H1 (cell line): ENCODE measurements at regions not wholly inside any gene's neighbourhood (a gene's known extent, or its start where the extent isn't known, plus 50 kb on each side); places are given as distances from the start of the nearest gene placed in this dataset.

Experiments used
- CTCF ChIA-PET: fragments of 300-600 bp; sonication (Branson Sonifier 250); formaldehyde crosslinking; loops from one replicate; lab custom pipeline; 2021; ENCODE audit not compliant: partially characterized antibody; lab: Charles Lee
- POLR2A ChIA-PET: fragments of 300-600 bp; sonication (Branson Sonifier 250); formaldehyde crosslinking; loops from one replicate; lab custom pipeline; 2021; ENCODE audit warnings: inconsistent platforms; ENCODE audit not compliant: partially characterized antibody; lab: Charles Lee
- DNase-seq, 2 experiments: peaks; one replicate each; pipeline versions ENCODE4 v3.0.0 to v3.0.0-alpha.2; 2010 to 2022; ENCODE audit warnings: low spot score in 2 of 2, low read depth in 1 of 2, mixed read lengths in 1 of 2
- FAIRE-seq: peaks from 2 replicates; lab custom pipeline; 2011; peaks lifted over from hg19 to GRCh38; lab: Jason Lieb, UNC
- H2AFZ ChIP-seq: 2 replicates; pipeline ENCODE4 v1.8.1; 2012; ENCODE audit warnings: low read length, inconsistent platforms
- H2AK5ac ChIP-seq: 2 replicates; pipeline ENCODE4 v1.6.1; 2013; ENCODE audit warnings: low read depth, low read length
- H2BK120ac ChIP-seq: replicated peaks from 2 replicates; pipeline ENCODE3; 2013; ENCODE audit warnings: low read depth, low read length, inconsistent platforms
- H2BK12ac ChIP-seq: 2 replicates; pipeline ENCODE4 v1.6.1; 2013; ENCODE audit warnings: low read depth, low read length
- H2BK15ac ChIP-seq: 2 replicates; pipeline ENCODE4 v1.6.1; 2013; ENCODE audit warnings: low read length
- H2BK20ac ChIP-seq: 2 replicates; pipeline ENCODE4 v1.6.1; 2013; ENCODE audit warnings: low read length
- H2BK5ac ChIP-seq: 2 replicates; pipeline ENCODE4 v1.6.1; 2013; ENCODE audit warnings: low read depth, low read length
- H3K14ac ChIP-seq: 2 replicates; pipeline ENCODE4 v1.6.1; 2013; ENCODE audit warnings: inconsistent platforms; ENCODE audit not compliant: insufficient read length
- H3K18ac ChIP-seq: 2 replicates; pipeline ENCODE4 v1.6.1; 2013; ENCODE audit warnings: low read length; ENCODE audit errors: extremely low read depth
- H3K23ac ChIP-seq: 2 replicates; pipeline ENCODE4 v1.6.1; 2013; ENCODE audit warnings: inconsistent platforms; ENCODE audit not compliant: insufficient read length
- H3K23me2 ChIP-seq: 2 replicates; pipeline ENCODE4 v1.6.1; 2013; ENCODE audit warnings: low read depth, low read length
- H3K27ac ChIP-seq: 2 replicates; pipeline ENCODE4 v1.6.1; 2011; ENCODE audit warnings: low read depth, low read length, inconsistent platforms
- H3K27me3 ChIP-seq, 4 experiments: replicated peaks in 1 of 4; 1 replicate in 1 of 4; 2 replicates in 3 of 4; pipeline versions ENCODE4 v1.6.1 to v1.8.1; 2011 to 2013; ENCODE audit warnings: low read length in 3 of 4, mild to moderate bottlenecking in 3 of 4, inconsistent platforms in 2 of 4, mixed read lengths in 2 of 4, moderate library complexity in 1 of 4; ENCODE audit not compliant: control insufficient read depth in 3 of 4, insufficient read depth in 3 of 4; ENCODE audit errors: extremely low read depth in 1 of 4
- H3K36me3 ChIP-seq, 4 experiments: 2 replicates each; pipeline versions ENCODE4 v1.6.1 to v1.8.1; 2011 to 2013; ENCODE audit warnings: mild to moderate bottlenecking in 4 of 4, low read length in 3 of 4, moderate library complexity in 2 of 4, control low read depth in 1 of 4, inconsistent platforms in 1 of 4; ENCODE audit not compliant: insufficient read depth in 4 of 4, control insufficient read depth in 2 of 4
- H3K4ac ChIP-seq: replicated peaks from 2 replicates; pipeline ENCODE3; 2013; ENCODE audit warnings: low read length, low read depth, mixed read lengths, inconsistent platforms; ENCODE audit not compliant: insufficient read length
- H3K4me1 ChIP-seq, 4 experiments: replicated peaks in 1 of 4; 1 replicate in 1 of 4; 2 replicates in 3 of 4; pipeline versions ENCODE4 v1.6.1 to v1.8.1; 2011 to 2013; ENCODE audit warnings: low read length in 3 of 4, inconsistent platforms in 2 of 4, mixed read lengths in 1 of 4; ENCODE audit not compliant: insufficient read depth in 4 of 4, control insufficient read depth in 3 of 4
- H3K4me2 ChIP-seq, 2 experiments: 2 replicates each; pipeline versions ENCODE4 v1.6.1 to v1.8.1; 2011 to 2013; ENCODE audit warnings: low read depth in 2 of 2, low read length in 2 of 2, control low read depth in 1 of 2, inconsistent platforms in 1 of 2, mild to moderate bottlenecking in 1 of 2; ENCODE audit not compliant: insufficient read depth in 1 of 2
- H3K4me3 ChIP-seq, 4 experiments: fragments of 200-600, 300-600 bp in 1 of 4; sonication (generic), shearing (Covaris generic), sonication (Bioruptor Twin) in 1 of 4; 2 replicates each; pipeline versions ENCODE4 v1.5.1 to v1.8.1; 2011 to 2016; ENCODE audit warnings: low read length in 4 of 4, low read depth in 3 of 4, control low read depth in 2 of 4, inconsistent platforms in 2 of 4, mild to moderate bottlenecking in 2 of 4, mixed read lengths in 1 of 4, moderate library complexity in 1 of 4; ENCODE audit not compliant: insufficient read depth in 2 of 4; ENCODE audit errors: extremely low read depth in 1 of 4
- H3K56ac ChIP-seq: replicated peaks from 2 replicates; pipeline ENCODE3; 2013; ENCODE audit warnings: low read depth, mild to moderate bottlenecking, mixed read lengths, low read length, inconsistent platforms; ENCODE audit not compliant: insufficient read length
- H3K79me1 ChIP-seq: 2 replicates; pipeline ENCODE4 v1.6.1; 2013; ENCODE audit warnings: low read depth, low read length, control low read depth
- H3K79me2 ChIP-seq, 2 experiments: 2 replicates each; pipeline versions ENCODE4 v1.6.1 to v1.8.1; 2012 to 2013; ENCODE audit warnings: low read length in 2 of 2, mild to moderate bottlenecking in 2 of 2, inconsistent platforms in 1 of 2; ENCODE audit not compliant: insufficient read depth in 2 of 2, control insufficient read depth in 1 of 2
- H3K9ac ChIP-seq, 4 experiments: replicated peaks in 1 of 4; 1 replicate in 1 of 4; 2 replicates in 3 of 4; pipeline versions ENCODE4 v1.6.1 to v1.8.1; 2011 to 2013; ENCODE audit warnings: low read depth in 3 of 4, low read length in 3 of 4, control low read depth in 2 of 4, mild to moderate bottlenecking in 2 of 4, moderate library complexity in 2 of 4, inconsistent platforms in 1 of 4; ENCODE audit errors: extremely low read depth in 1 of 4
- H3K9me3 ChIP-seq, 2 experiments: 2 replicates each; pipeline versions ENCODE4 v1.6.1 to v1.8.1; 2012 to 2013; ENCODE audit warnings: mild to moderate bottlenecking in 2 of 2, moderate library complexity in 2 of 2, control low read depth in 1 of 2, inconsistent platforms in 1 of 2, low read depth in 1 of 2, low read length in 1 of 2, mixed read lengths in 1 of 2; ENCODE audit not compliant: insufficient read depth in 2 of 2
- H4K20me1 ChIP-seq, 2 experiments: replicated peaks in 1 of 2; 2 replicates each; pipeline versions ENCODE3 to v1.8.1; 2011 to 2013; ENCODE audit warnings: inconsistent platforms in 2 of 2, low read length in 2 of 2, mild to moderate bottlenecking in 1 of 2; ENCODE audit not compliant: insufficient read depth in 2 of 2, control insufficient read depth in 1 of 2
- H4K5ac ChIP-seq: 2 replicates; pipeline ENCODE4 v1.6.1; 2013; ENCODE audit warnings: low read length, low read depth, mixed read lengths, inconsistent platforms; ENCODE audit not compliant: insufficient read length
- H4K8ac ChIP-seq: 2 replicates; pipeline ENCODE4 v1.8.0; 2013; ENCODE audit warnings: mild to moderate bottlenecking, moderate library complexity, low read length, inconsistent platforms; ENCODE audit not compliant: insufficient read depth; ENCODE audit errors: extremely low read depth
- H4K91ac ChIP-seq: replicated peaks from 2 replicates; pipeline ENCODE3; 2013; ENCODE audit warnings: low read length, mixed read lengths, inconsistent platforms; ENCODE audit not compliant: insufficient read length
- BRCA1 ChIP-seq: IDR thresholded peaks from 2 replicates; pipeline ENCODE4 v1.6.1; 2012; ENCODE audit warnings: low read depth, low read length, improper control_type of control experiment
- CBX8 ChIP-seq: fragments of 300-800, 300-1000 bp; sonication (generic); IDR thresholded peaks from 2 replicates; pipeline ENCODE4 v1.7.1; 2016; ENCODE audit warnings: low read depth, low read length, borderline replicate concordance
- EGR1 ChIP-seq: IDR thresholded peaks from 2 replicates; pipeline ENCODE4 v1.6.1; 2011; ENCODE audit warnings: low read depth, low read length, borderline replicate concordance
- EZH2 ChIP-seq: fragments of 200-600 bp; sonication (generic); IDR thresholded peaks from 2 replicates; pipeline ENCODE4 v1.7.1; 2012; ENCODE audit warnings: low read depth, mild to moderate bottlenecking, moderate library complexity, low read length, inconsistent platforms; ENCODE audit not compliant: severe bottlenecking
- JUN ChIP-seq: IDR thresholded peaks from 2 replicates; pipeline ENCODE4 v1.6.1; 2011; ENCODE audit warnings: low read depth, mild to moderate bottlenecking, improper control_type of control experiment, low read length
- MAX ChIP-seq: IDR thresholded peaks from 2 replicates; pipeline ENCODE4 v1.6.1; 2012; ENCODE audit warnings: inconsistent platforms
- SIRT6 ChIP-seq: IDR thresholded peaks from one replicate; pipeline ENCODE4 v1.7.1; 2012; ENCODE audit warnings: low read length, inconsistent platforms
- SIX5 ChIP-seq: IDR thresholded peaks from 2 replicates; pipeline ENCODE4 v1.6.1; 2011; ENCODE audit warnings: mild to moderate bottlenecking, low read depth, low read length
- SRF ChIP-seq: IDR thresholded peaks from 2 replicates; pipeline ENCODE4 v1.6.1; 2011; ENCODE audit warnings: mild to moderate bottlenecking, low read depth, low read length, moderate library complexity
- TAF1 ChIP-seq: IDR thresholded peaks from 2 replicates; pipeline ENCODE4 v1.6.1; 2011; ENCODE audit warnings: mild to moderate bottlenecking, low read depth, low read length
- WGBS, 2 experiments: shearing (Covaris generic) in 1 of 2; methylation state at CpG; one replicate each; pipeline versions ENCODE4 v1.1.6 to v1.1.7; 2013 to 2015; ENCODE audit warnings: low lambda C conversion rate in 2 of 2, mixed read lengths in 2 of 2, inconsistent platforms in 1 of 2, low coverage in 1 of 2, missing lambda C conversion rate in 1 of 2; ENCODE audit not compliant: insufficient replicate concordance in 2 of 2, insufficient coverage in 1 of 2, insufficient read length in 1 of 2; ENCODE audit errors: extremely low coverage in 1 of 2, missing lambda C conversion rate in 1 of 2; 5-methylcytosine and 5-hydroxymethylcytosine counted together

DNA sequence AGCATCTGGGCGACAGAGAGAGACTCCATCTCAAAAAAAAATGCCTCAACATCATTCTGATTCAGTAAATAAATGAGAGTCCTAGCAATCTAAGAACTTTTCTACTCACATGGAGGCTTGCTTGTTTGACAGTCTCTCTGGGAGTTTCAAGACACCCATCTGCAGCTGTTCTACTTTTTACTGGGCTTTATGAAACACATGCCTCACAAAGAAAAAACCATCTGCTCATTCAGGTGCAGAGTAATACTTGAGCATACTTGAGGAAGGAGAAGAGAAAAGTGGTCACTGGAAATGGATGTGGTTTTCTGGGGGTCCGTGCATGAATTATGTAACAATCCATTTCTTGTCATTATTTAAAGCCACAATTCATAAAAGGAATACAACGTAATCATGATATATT lies 87.1 kb upstream of the DDX53 start:
- no peak for DNase-seq
- Histone ChIP-seq H3K18ac (no peak overlapping the region), H4K91ac (no peak overlapping the region), H3K56ac (no peak overlapping the region), H3K27me3 (no peaks in the 10 kb centered on the region), H3K36me3 (no peaks in the 10 kb centered on the region), H2BK120ac (no peak overlapping the region), H2BK20ac (no peak overlapping the region), H3K4me1 (no peaks in the 10 kb centered on the region), H2BK5ac (no peak overlapping the region), H4K5ac (no peak overlapping the region), H3K79me2 (no peaks in the 10 kb centered on the region), H2AK5ac (no peak overlapping the region), H3K4ac (no peak overlapping the region), H3K4me3 (no peak overlapping the region), H4K20me1 (no peaks in the 10 kb centered on the region), H4K8ac (no peak overlapping the region), H3K23ac (no peak overlapping the region), H3K4me2 (no peak overlapping the region), H3K27ac (no peak overlapping the region), H3K9ac (no peak overlapping the region), H3K9me3 (no peaks in the 10 kb centered on the region), H2BK15ac (no peak overlapping the region), H2AFZ (no peak overlapping the region), H3K79me1 (no peaks in the 10 kb centered on the region), H2BK12ac (no peak overlapping the region), H3K14ac (no peak overlapping the region), H3K23me2 (no peaks in the 10 kb centered on the region)
- no peak for FAIRE-seq
- ChIA-PET POLR2A (no interaction called here), CTCF (no interaction called here)
- 92% methylated on average over 3 of the region's 3 CpGs; no CpG with 5 or more reads in 1 of the 2 experiments for WGBS, 2 experiments
- TF ChIP-seq MAX (no peak), SRF (no peak), SIRT6 (no peak), EZH2 (no peak), EGR1 (no peak), SIX5 (no peak), BRCA1 (no peak), JUN (no peak), CBX8 (no peak), TAF1 (no peak)
